ENCODE measurements at regions not wholly inside any gene's neighbourhood (a gene's known extent, or its start where the extent isn't known, plus 50 kb on each side); places are given as distances from the start of the nearest gene placed in this dataset.

- DNase-seq (ENCODE audit: low spot score), result no peak
- intact Hi-C loops (cut with DNase I), result no loop called here
Observed at GRCh38 chr10:118112543-118113125, 65.9 kb upstream of the RAB11FIP2 start.

- intact Hi-C loops (cut with DNase I), result no loop called here
- no peak for DNase-seq (ENCODE audit: low spot score)
Observed at GRCh38 chr10:118110750-118111149, 64.0 kb upstream of the RAB11FIP2 start.

- intact Hi-C loops (cut with DNase I), result no loop called here
- no peak for DNase-seq (ENCODE audit: low spot score)
Observed at GRCh38 chr10:118108194-118109026, 61.7 kb upstream of the RAB11FIP2 start.

GRCh38 chr10:118107541-118107940 is 60.8 kb upstream of the RAB11FIP2 start:
- DNase-seq (ENCODE audit: low spot score), result no peak
- intact Hi-C loops (cut with DNase I), result no loop called here

- DNase-seq (ENCODE audit: low spot score), result no peak
- intact Hi-C loops (cut with DNase I), result no loop called here
Observed at GRCh38 chr10:118107040-118107439, 60.3 kb upstream of the RAB11FIP2 start.

- intact Hi-C loops (cut with DNase I), result no loop called here
- no peak for DNase-seq (ENCODE audit: low spot score)
Observed at GRCh38 chr10:118106426-118106825, 59.7 kb upstream of the RAB11FIP2 start.

- intact Hi-C loops (cut with DNase I), result no loop called here
- no peak for DNase-seq (ENCODE audit: low spot score)
Observed at GRCh38 chr10:118102121-118102520, 55.4 kb upstream of the RAB11FIP2 start.

GRCh38 chr10:118101501-118101900 is 54.8 kb upstream of the RAB11FIP2 start:
- intact Hi-C loops (cut with DNase I), result no loop called here
- DNase-seq (ENCODE audit: low spot score), result no peak
